Endodermal cell (in vitro differentiated cells): ENCODE measurements at regions not wholly inside any gene's neighbourhood (a gene's known extent, or its start where the extent isn't known, plus 50 kb on each side); places are given as distances from the start of the nearest gene placed in this dataset.

Experiments
- DNase-seq: peaks from one replicate; pipeline ENCODE4 v3.0.0-alpha.2; 2017
- H3K27ac ChIP-seq: 2 replicates; pipeline ENCODE4 v1.5.1; 2013; ENCODE audit warnings: mild to moderate bottlenecking, low read depth, low read length, moderate library complexity
- H3K27me3 ChIP-seq: 2 replicates; pipeline ENCODE4 v1.6.1; 2013; ENCODE audit warnings: mild to moderate bottlenecking, low read length, moderate library complexity; ENCODE audit not compliant: insufficient read depth, control insufficient read depth, poor library complexity, severe bottlenecking
- H3K36me3 ChIP-seq: 2 replicates; pipeline ENCODE4 v1.7.0; 2013; ENCODE audit warnings: mild to moderate bottlenecking, low read length, moderate library complexity; ENCODE audit not compliant: control insufficient read depth, insufficient read depth
- H3K4me1 ChIP-seq: one replicate; pipeline ENCODE4 v1.7.0; 2013; ENCODE audit warnings: low read length; ENCODE audit not compliant: control insufficient read depth, insufficient read depth
- H3K4me3 ChIP-seq: 2 replicates; pipeline ENCODE4 v1.5.1; 2013; ENCODE audit warnings: mild to moderate bottlenecking, low read length, moderate library complexity
- H3K9ac ChIP-seq: 2 replicates; pipeline ENCODE4 v1.6.1; 2013; ENCODE audit warnings: mild to moderate bottlenecking, low read length, moderate library complexity; ENCODE audit not compliant: poor library complexity, severe bottlenecking; ENCODE audit errors: extremely low read depth
- H3K9me3 ChIP-seq: 2 replicates; pipeline ENCODE4 v1.6.1; 2013; ENCODE audit warnings: mild to moderate bottlenecking, low read length, moderate library complexity; ENCODE audit not compliant: control insufficient read depth
- H3K27ac Mint-ChIP-seq: 2 replicates; pipeline ENCODE4 v1.8.0; 2020; ENCODE audit warnings: mixed read lengths
- H3K27me3 Mint-ChIP-seq: 2 replicates; pipeline ENCODE4 v1.8.0; 2021; ENCODE audit warnings: mild to moderate bottlenecking, mixed read lengths; ENCODE audit not compliant: insufficient read depth
- H3K36me3 Mint-ChIP-seq: 2 replicates; pipeline ENCODE4 v1.8.0; 2020; ENCODE audit warnings: low read depth, mixed read lengths
- H3K4me1 Mint-ChIP-seq: 2 replicates; pipeline ENCODE4 v1.8.0; 2020; ENCODE audit warnings: mixed read lengths
- H3K4me3 Mint-ChIP-seq: 2 replicates; pipeline ENCODE4 v1.8.0; 2020; ENCODE audit warnings: mild to moderate bottlenecking, moderate library complexity, mixed read lengths
- H3K9me3 Mint-ChIP-seq: 2 replicates; pipeline ENCODE4 v1.8.0; 2020; ENCODE audit warnings: mild to moderate bottlenecking, mixed read lengths
- CTCF ChIP-seq: fragments of 200-600 bp; sonication (generic); conservative IDR thresholded peaks from 2 replicates; pipeline ENCODE4 v1.5.0; 2021; ENCODE audit warnings: antibody characterized with exemption, mild to moderate bottlenecking
- WGBS, 2 experiments: methylation state at CpG; one replicate each; pipeline versions ENCODE4 v1.1.5 to v1.1.7; 2013; ENCODE audit warnings: missing lambda C conversion rate in 2 of 2, mixed read lengths in 1 of 2; ENCODE audit not compliant: insufficient coverage in 1 of 2, insufficient read length in 1 of 2; 5-methylcytosine and 5-hydroxymethylcytosine counted together

- Histone ChIP-seq H3K4me3 (no peak overlapping the region), H3K36me3 (no peaks in the 10 kb centered on the region), H3K27ac (no peak overlapping the region), H3K9me3 (no peaks in the 10 kb centered on the region), H3K4me1 (no peaks in the 10 kb centered on the region), H3K27me3 (no peaks in the 10 kb centered on the region), H3K9ac (no peak overlapping the region)
- H3K4me3 Mint-ChIP-seq: no peak overlapping the region
- no peaks in the 10 kb centered on the region for H3K36me3 Mint-ChIP-seq
- H3K9me3 Mint-ChIP-seq: no peaks in the 10 kb centered on the region
- H3K4me1 Mint-ChIP-seq: peaks cover 5% of the 10 kb centered on the region
- 90 to 92% methylated on average over 15 to 20 of the region's 20 CpGs for WGBS, 2 experiments
- DNase-seq: no peak
- TF ChIP-seq CTCF: peak; percentile 38
- no peaks in the 10 kb centered on the region for H3K27me3 Mint-ChIP-seq
- no peak overlapping the region for H3K27ac Mint-ChIP-seq
Observed at GRCh38 chr17:77847221-77848085, 111.0 kb upstream of the TNRC6C start.

GRCh38 chr17:77848257-77848656 lies 110.2 kb upstream of the TNRC6C start:
- WGBS, 2 experiments: 88 to 95% methylated on average over 10 to 12 of the region's 12 CpGs

GRCh38 chr17:77849239-77849638 lies 109.3 kb upstream of the TNRC6C start:
- Histone ChIP-seq H3K36me3 (no peaks in the 10 kb centered on the region), H3K27ac (no peak overlapping the region), H3K9me3 (no peaks in the 10 kb centered on the region), H3K27me3 (no peaks in the 10 kb centered on the region), H3K4me1 (no peaks in the 10 kb centered on the region), H3K4me3 (no peak overlapping the region), H3K9ac (no peak overlapping the region)
- Mint-ChIP-seq H3K4me3 (no peak overlapping the region), H3K27ac (no peak overlapping the region), H3K4me1 (peaks cover 5% of the 10 kb centered on the region), H3K9me3 (no peaks in the 10 kb centered on the region), H3K27me3 (no peaks in the 10 kb centered on the region), H3K36me3 (no peaks in the 10 kb centered on the region)
- 93 to 98% methylated on average over 4 to 6 of the region's 6 CpGs for WGBS, 2 experiments
- TF ChIP-seq CTCF: no peak
- DNase-seq: no peak

More at GRCh38 chr17:77848257-77848656, 110.2 kb upstream of the TNRC6C start:
- H3K36me3 ChIP-seq: no peaks in the 10 kb centered on the region
- no peak for DNase-seq
- Mint-ChIP-seq H3K27me3 (no peaks in the 10 kb centered on the region), H3K4me1 (peaks cover 5% of the 10 kb centered on the region), H3K27ac (no peak overlapping the region), H3K4me3 (no peak overlapping the region), H3K36me3 (no peaks in the 10 kb centered on the region), H3K9me3 (no peaks in the 10 kb centered on the region)
- H3K9ac ChIP-seq: no peak overlapping the region
- no peaks in the 10 kb centered on the region for H3K9me3 ChIP-seq
- no peak overlapping the region for H3K27ac ChIP-seq
- TF ChIP-seq CTCF: no peak
- no peaks in the 10 kb centered on the region for H3K4me1 ChIP-seq
- H3K27me3 ChIP-seq: no peaks in the 10 kb centered on the region
- H3K4me3 ChIP-seq: no peak overlapping the region
